Panc1 (cell line): ENCODE measurements at regions not wholly inside any gene's neighbourhood (a gene's known extent, or its start where the extent isn't known, plus 50 kb on each side); places are given as distances from the start of the nearest gene placed in this dataset.

ENCODE experiments used
- POLR2AphosphoS5 ChIP-seq: IDR thresholded peaks from 2 replicates; pipeline ENCODE4 v1.6.1; 2012; ENCODE audit warnings: mild to moderate bottlenecking, low read depth, low read length, moderate library complexity
- SIN3A ChIP-seq: IDR thresholded peaks from 2 replicates; pipeline ENCODE4 v1.6.1; 2012; ENCODE audit warnings: low read depth, mild to moderate bottlenecking, low read length, moderate library complexity, borderline replicate concordance; ENCODE audit not compliant: insufficient read depth
- TCF7L2 ChIP-seq: IDR thresholded peaks from 2 replicates; pipeline ENCODE4 v1.6.1; 2011; ENCODE audit warnings: mild to moderate bottlenecking, low read depth, low read length, inconsistent platforms
- TF ChIP-seq, protein P1 (sequence below): fragments of 450-650 bp; IDR thresholded peaks from 2 replicates; pipeline ENCODE4 v1.5.1; 2017; ENCODE audit warnings: mild to moderate bottlenecking
- TF ChIP-seq, protein P2 (sequence below), 2 experiments: IDR thresholded peaks; 2 replicates each; pipeline ENCODE4 v1.6.1; 2011 to 2012; ENCODE audit warnings: low read depth in 2 of 2, control low read depth in 1 of 2, low read length in 1 of 2, mild to moderate bottlenecking in 1 of 2, moderate library complexity in 1 of 2; ENCODE audit not compliant: insufficient read depth in 1 of 2

DNA sequence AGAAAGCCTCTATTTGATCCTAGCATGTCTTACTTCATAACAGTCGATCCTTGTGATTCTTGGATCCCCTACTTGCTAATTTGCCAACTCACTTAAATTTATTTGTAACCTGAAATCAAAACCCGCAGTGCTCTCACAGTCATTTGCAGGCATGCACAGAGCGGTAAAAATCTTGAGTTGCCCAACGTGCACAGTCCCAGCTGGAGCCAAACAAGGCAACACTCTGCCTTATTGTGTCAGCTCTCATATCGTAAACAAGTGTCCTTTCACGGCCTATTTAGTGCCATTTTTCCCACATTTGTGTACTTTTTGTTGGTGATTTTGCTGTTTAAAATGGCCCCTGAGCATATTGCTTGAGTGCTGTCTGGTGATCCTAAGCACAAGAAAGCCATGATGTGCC, 511.3 kb upstream of the WWC1 start:
- TF ChIP-seq, protein P1, sequence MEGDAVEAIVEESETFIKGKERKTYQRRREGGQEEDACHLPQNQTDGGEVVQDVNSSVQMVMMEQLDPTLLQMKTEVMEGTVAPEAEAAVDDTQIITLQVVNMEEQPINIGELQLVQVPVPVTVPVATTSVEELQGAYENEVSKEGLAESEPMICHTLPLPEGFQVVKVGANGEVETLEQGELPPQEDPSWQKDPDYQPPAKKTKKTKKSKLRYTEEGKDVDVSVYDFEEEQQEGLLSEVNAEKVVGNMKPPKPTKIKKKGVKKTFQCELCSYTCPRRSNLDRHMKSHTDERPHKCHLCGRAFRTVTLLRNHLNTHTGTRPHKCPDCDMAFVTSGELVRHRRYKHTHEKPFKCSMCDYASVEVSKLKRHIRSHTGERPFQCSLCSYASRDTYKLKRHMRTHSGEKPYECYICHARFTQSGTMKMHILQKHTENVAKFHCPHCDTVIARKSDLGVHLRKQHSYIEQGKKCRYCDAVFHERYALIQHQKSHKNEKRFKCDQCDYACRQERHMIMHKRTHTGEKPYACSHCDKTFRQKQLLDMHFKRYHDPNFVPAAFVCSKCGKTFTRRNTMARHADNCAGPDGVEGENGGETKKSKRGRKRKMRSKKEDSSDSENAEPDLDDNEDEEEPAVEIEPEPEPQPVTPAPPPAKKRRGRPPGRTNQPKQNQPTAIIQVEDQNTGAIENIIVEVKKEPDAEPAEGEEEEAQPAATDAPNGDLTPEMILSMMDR = no peak
- TF ChIP-seq, protein P2, sequence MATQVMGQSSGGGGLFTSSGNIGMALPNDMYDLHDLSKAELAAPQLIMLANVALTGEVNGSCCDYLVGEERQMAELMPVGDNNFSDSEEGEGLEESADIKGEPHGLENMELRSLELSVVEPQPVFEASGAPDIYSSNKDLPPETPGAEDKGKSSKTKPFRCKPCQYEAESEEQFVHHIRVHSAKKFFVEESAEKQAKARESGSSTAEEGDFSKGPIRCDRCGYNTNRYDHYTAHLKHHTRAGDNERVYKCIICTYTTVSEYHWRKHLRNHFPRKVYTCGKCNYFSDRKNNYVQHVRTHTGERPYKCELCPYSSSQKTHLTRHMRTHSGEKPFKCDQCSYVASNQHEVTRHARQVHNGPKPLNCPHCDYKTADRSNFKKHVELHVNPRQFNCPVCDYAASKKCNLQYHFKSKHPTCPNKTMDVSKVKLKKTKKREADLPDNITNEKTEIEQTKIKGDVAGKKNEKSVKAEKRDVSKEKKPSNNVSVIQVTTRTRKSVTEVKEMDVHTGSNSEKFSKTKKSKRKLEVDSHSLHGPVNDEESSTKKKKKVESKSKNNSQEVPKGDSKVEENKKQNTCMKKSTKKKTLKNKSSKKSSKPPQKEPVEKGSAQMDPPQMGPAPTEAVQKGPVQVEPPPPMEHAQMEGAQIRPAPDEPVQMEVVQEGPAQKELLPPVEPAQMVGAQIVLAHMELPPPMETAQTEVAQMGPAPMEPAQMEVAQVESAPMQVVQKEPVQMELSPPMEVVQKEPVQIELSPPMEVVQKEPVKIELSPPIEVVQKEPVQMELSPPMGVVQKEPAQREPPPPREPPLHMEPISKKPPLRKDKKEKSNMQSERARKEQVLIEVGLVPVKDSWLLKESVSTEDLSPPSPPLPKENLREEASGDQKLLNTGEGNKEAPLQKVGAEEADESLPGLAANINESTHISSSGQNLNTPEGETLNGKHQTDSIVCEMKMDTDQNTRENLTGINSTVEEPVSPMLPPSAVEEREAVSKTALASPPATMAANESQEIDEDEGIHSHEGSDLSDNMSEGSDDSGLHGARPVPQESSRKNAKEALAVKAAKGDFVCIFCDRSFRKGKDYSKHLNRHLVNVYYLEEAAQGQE (IDR thresholded peaks at IDR 0.05; ENCODE audit: insufficient read depth in 1 of 2, low read depth in 2 of 2, low read length in 1 of 2) = no peak
- TF ChIP-seq TCF7L2 = no peak
- no peak for TF ChIP-seq POLR2AphosphoS5
- no peak for TF ChIP-seq SIN3A
